ENCODE measurements at regions not wholly inside any gene's neighbourhood (a gene's known extent, or its start where the extent isn't known, plus 50 kb on each side); places are given as distances from the start of the nearest gene placed in this dataset.

- TF ChIP-seq POLR2AphosphoS5 (IDR thresholded peaks at IDR 0.05) (no peak), CTCF (IDR thresholded peaks at IDR 0.05 in 8 of 11, conservative IDR thresholded peaks at IDR 0.05 in 3 of 11) (no peak)
These were observed 86.5 kb upstream of the RGS1 start for GRCh38 chr1:192489047-192489446.

Data from spleen (tissue), 7 donors.